ENCODE measurements at regions not wholly inside any gene's neighbourhood (a gene's known extent, or its start where the extent isn't known, plus 50 kb on each side); places are given as distances from the start of the nearest gene placed in this dataset.

GRCh38 chr3:83302091-83302490 is 1540.6 kb upstream of the GBE1 start:
- no peak for DNase-seq (ENCODE audit: low spot score)
- TF ChIP-seq CTCF (IDR thresholded peaks at IDR 0.05; ENCODE audit: extremely low read depth, missing control alignments): no peak

- no peak for TF ChIP-seq CTCF (IDR thresholded peaks at IDR 0.05; ENCODE audit: extremely low read depth, missing control alignments)
- no peak for DNase-seq (ENCODE audit: low spot score)
Measured at GRCh38 chr3:83317605-83318004, 1556.2 kb upstream of the GBE1 start.

- DNase-seq (ENCODE audit: low spot score): no peak
- no peak for TF ChIP-seq CTCF (IDR thresholded peaks at IDR 0.05; ENCODE audit: extremely low read depth, missing control alignments)
Measured at GRCh38 chr3:83320726-83321125, 1559.3 kb upstream of the GBE1 start.

- TF ChIP-seq CTCF (IDR thresholded peaks at IDR 0.05; ENCODE audit: extremely low read depth, missing control alignments): no peak
- no peak for DNase-seq (ENCODE audit: low spot score)
Measured at GRCh38 chr3:83321457-83321856, 1560.0 kb upstream of the GBE1 start.

GRCh38 chr3:83321891-83322290 is 1560.4 kb upstream of the GBE1 start:
- DNase-seq (ENCODE audit: low spot score): no peak
- TF ChIP-seq CTCF (IDR thresholded peaks at IDR 0.05; ENCODE audit: extremely low read depth, missing control alignments): no peak

GRCh38 chr3:83354205-83354604 is 1592.8 kb upstream of the GBE1 start:
- no peak for DNase-seq (ENCODE audit: low spot score)
- TF ChIP-seq CTCF (IDR thresholded peaks at IDR 0.05; ENCODE audit: extremely low read depth, missing control alignments): no peak

- TF ChIP-seq CTCF (IDR thresholded peaks at IDR 0.05; ENCODE audit: extremely low read depth, missing control alignments): no peak
Measured at GRCh38 chr3:83393276-83393675, 1565.5 kb upstream of the CADM2 start.

More at GRCh38 chr3:83393276-83393675, 1565.5 kb upstream of the CADM2 start:
- DNase-seq (ENCODE audit: low spot score): no peak
